Prostate gland (tissue), 2 donors: ENCODE measurements at regions not wholly inside any gene's neighbourhood (a gene's known extent, or its start where the extent isn't known, plus 50 kb on each side); places are given as distances from the start of the nearest gene placed in this dataset.

ENCODE experiments used
- CTCF ChIP-seq, 4 experiments: fragments of 200-600 bp in 2 of 4; fragments of 450-650 bp in 2 of 4; sonication (generic) in 2 of 4; IDR thresholded peaks; 1 replicate in 3 of 4; 2 replicates in 1 of 4; pipeline ENCODE4 v1.5.1; 2016 to 2019; ENCODE audit warnings: antibody characterized with exemption in 4 of 4, mild to moderate bottlenecking in 2 of 4, moderate library complexity in 2 of 4
- POLR2A ChIP-seq: fragments of 450-650 bp; IDR thresholded peaks from one replicate; pipeline ENCODE4 v1.6.1; 2016; ENCODE audit warnings: antibody characterized with exemption, mild to moderate bottlenecking
- POLR2AphosphoS5 ChIP-seq: sonication (generic); formaldehyde crosslinking; IDR thresholded peaks from one replicate; pipeline ENCODE4 v1.6.1; 2017; ENCODE audit warnings: antibody characterized with exemption

- no peak for TF ChIP-seq CTCF (IDR thresholded peaks at IDR 0.05)
- TF ChIP-seq POLR2A = no peak
- TF ChIP-seq POLR2AphosphoS5 = no peak
Observed at GRCh38 chr20:57087102-57087501, 179.3 kb downstream of the BMP7 start.
